Caco-2 (cell line): ENCODE measurements at regions not wholly inside any gene's neighbourhood (a gene's known extent, or its start where the extent isn't known, plus 50 kb on each side); places are given as distances from the start of the nearest gene placed in this dataset.

Experiments used
- BruUV-seq: library from RNA; stranded (reverse); fragments of 400-500 nt; replicated peaks from 2 replicates; lab custom pipeline; 2021; lab: Mats Ljungman, UMichigan
- CTCF ChIA-PET: fragments of 300-600 bp; sonication (Branson Sonifier 250); formaldehyde crosslinking; loops from one replicate; lab custom pipeline; 2022; ENCODE audit warnings: antibody characterized with exemption; lab: Charles Lee
- POLR2A ChIA-PET: fragments of 300-600 bp; sonication (Branson Sonifier 250); formaldehyde crosslinking; loops from one replicate; lab custom pipeline; 2022; ENCODE audit warnings: antibody characterized with exemption; lab: Charles Lee
- DNase-seq, 2 experiments: peaks; one replicate each; pipeline versions ENCODE4 v3.0.0 to v3.0.0-alpha.2; 2020 to 2022
- H3K27me3 ChIP-seq: replicated peaks from 2 replicates; pipeline ENCODE4 v1.6.0; 2011; ENCODE audit warnings: low read length; ENCODE audit not compliant: control insufficient read depth, insufficient read depth
- H3K36me3 ChIP-seq: 2 replicates; pipeline ENCODE4 v1.5.1; 2011; ENCODE audit warnings: low read length; ENCODE audit not compliant: control insufficient read depth, insufficient read depth
- H3K4me1 ChIP-seq: fragments of 250-450 bp; sonication (Bioruptor Pico); 2 replicates; pipeline ENCODE4 v1.5.1; 2020; ENCODE audit warnings: mild to moderate bottlenecking
- H3K4me3 ChIP-seq: 2 replicates; pipeline ENCODE4 v1.5.1; 2011; ENCODE audit warnings: low read depth, mild to moderate bottlenecking, control low read depth, low read length
- H3K9me3 ChIP-seq: fragments of 250-450 bp; sonication (Bioruptor Pico); 2 replicates; pipeline ENCODE4 v1.5.1; 2020; ENCODE audit warnings: mild to moderate bottlenecking, moderate library complexity
- H3K27ac Mint-ChIP-seq: one replicate; pipeline ENCODE4 v1.8.0; 2022; ENCODE audit warnings: mixed read lengths; ENCODE audit not compliant: unreplicated experiment
- H3K27me3 Mint-ChIP-seq: one replicate; pipeline ENCODE4 v1.8.0; 2022; ENCODE audit warnings: mixed read lengths; ENCODE audit not compliant: insufficient read depth, unreplicated experiment
- H3K36me3 Mint-ChIP-seq: one replicate; pipeline ENCODE4 v1.8.0; 2022; ENCODE audit warnings: mild to moderate bottlenecking, mixed read lengths; ENCODE audit not compliant: insufficient read depth, unreplicated experiment
- H3K4me1 Mint-ChIP-seq: one replicate; pipeline ENCODE4 v1.8.0; 2022; ENCODE audit warnings: low read depth, mixed read lengths; ENCODE audit not compliant: unreplicated experiment
- H3K4me3 Mint-ChIP-seq: one replicate; pipeline ENCODE4 v1.8.0; 2022; ENCODE audit warnings: mild to moderate bottlenecking, moderate library complexity, mixed read lengths; ENCODE audit not compliant: unreplicated experiment
- H3K9me3 Mint-ChIP-seq: one replicate; pipeline ENCODE4 v1.8.0; 2022; ENCODE audit warnings: mixed read lengths; ENCODE audit not compliant: unreplicated experiment
- intact Hi-C: fragments of 100-400 bp; cut with micrococcal nuclease; formaldehyde crosslinking; loops from one replicate; pipeline ENCODE4 v1.10.0; 2022; ENCODE audit not compliant: unreplicated experiment
- TF ChIP-seq, protein P1 (sequence below), 2 experiments: fragments of 200-600 bp in 1 of 2; IDR thresholded peaks; 1 replicate in 1 of 2; 2 replicates in 1 of 2; pipeline versions ENCODE4 v1.5.1 to v1.8.0; 2011 to 2022; ENCODE audit warnings: antibody characterized with exemption in 1 of 2, control low read depth in 1 of 2, inconsistent platforms in 1 of 2, low read depth in 1 of 2, low read length in 1 of 2, mild to moderate bottlenecking in 1 of 2, moderate library complexity in 1 of 2; ENCODE audit not compliant: insufficient read depth in 1 of 2, severe bottlenecking in 1 of 2, unreplicated experiment in 1 of 2

DNA sequence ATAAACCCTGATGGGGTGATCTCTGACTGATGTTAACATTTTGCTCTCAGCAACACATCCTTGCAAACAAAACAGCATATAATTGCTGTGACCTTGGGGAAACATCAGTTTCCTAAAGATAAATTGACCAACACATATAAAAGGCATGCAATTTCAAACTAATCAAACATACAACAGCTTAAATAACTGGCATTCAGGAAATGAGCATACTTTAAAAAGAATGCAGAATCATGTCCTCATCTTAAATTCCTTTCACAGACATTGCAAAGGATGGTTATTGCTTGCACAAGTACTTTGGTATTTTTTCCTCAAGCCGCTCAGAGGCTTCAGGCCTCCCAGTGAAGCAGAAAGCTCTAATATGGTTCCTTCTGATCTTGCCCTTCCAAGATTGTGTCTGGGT is 53.4 kb upstream of the RGS18 start:
- peaks cover 5% of the 10 kb centered on the region for H3K4me1 Mint-ChIP-seq
- Histone ChIP-seq H3K9me3 (no peaks in the 10 kb centered on the region), H3K36me3 (no peaks in the 10 kb centered on the region), H3K4me3 (no peak overlapping the region), H3K27me3 (no peaks in the 10 kb centered on the region), H3K4me1 (peaks cover 3% of the 10 kb centered on the region; the same call in 1 of the 2 replicates)
- intact Hi-C loops: loop anchor here (10.0 kb wide), 1 partner anchor 110 kb away; no protein-coding TSS in a partner anchor
- ChIA-PET POLR2A (no interaction called here), CTCF (no interaction called here)
- no peak overlapping the region for H3K4me3 Mint-ChIP-seq
- H3K36me3 Mint-ChIP-seq: no peaks in the 10 kb centered on the region
- no TSS peak for BruUV-seq
- peaks cover 5% of the 10 kb centered on the region for H3K9me3 Mint-ChIP-seq
- H3K27me3 Mint-ChIP-seq: no peaks in the 10 kb centered on the region
- no peak for DNase-seq
- no peak overlapping the region for H3K27ac Mint-ChIP-seq
- TF ChIP-seq, protein P1, sequence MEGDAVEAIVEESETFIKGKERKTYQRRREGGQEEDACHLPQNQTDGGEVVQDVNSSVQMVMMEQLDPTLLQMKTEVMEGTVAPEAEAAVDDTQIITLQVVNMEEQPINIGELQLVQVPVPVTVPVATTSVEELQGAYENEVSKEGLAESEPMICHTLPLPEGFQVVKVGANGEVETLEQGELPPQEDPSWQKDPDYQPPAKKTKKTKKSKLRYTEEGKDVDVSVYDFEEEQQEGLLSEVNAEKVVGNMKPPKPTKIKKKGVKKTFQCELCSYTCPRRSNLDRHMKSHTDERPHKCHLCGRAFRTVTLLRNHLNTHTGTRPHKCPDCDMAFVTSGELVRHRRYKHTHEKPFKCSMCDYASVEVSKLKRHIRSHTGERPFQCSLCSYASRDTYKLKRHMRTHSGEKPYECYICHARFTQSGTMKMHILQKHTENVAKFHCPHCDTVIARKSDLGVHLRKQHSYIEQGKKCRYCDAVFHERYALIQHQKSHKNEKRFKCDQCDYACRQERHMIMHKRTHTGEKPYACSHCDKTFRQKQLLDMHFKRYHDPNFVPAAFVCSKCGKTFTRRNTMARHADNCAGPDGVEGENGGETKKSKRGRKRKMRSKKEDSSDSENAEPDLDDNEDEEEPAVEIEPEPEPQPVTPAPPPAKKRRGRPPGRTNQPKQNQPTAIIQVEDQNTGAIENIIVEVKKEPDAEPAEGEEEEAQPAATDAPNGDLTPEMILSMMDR (IDR thresholded peaks at IDR 0.05; ENCODE audit: insufficient read depth in 1 of 2, low read depth in 1 of 2, low read length in 1 of 2, severe bottlenecking in 1 of 2, unreplicated experiment in 1 of 2): no peak

DNA sequence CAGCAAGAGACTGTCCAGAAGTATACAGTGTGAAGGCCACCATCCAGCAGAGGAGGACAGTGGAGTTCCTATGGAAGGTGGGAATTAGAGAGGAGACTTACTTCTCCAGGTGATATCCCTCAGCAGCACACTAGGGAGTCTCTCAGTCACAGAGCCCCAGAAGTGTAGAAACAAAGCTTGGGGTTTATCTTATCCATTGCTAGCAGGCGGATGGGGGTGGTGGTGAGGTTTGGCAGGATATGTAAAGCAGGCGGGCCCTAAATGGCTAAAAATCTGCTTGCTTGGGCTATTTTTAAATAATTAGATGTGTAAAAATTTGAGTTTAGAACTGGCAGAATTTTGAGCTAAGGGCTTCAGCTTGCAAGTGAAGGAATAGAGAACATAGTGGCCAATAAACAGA is 50.1 kb upstream of the RGS18 start:
- Mint-ChIP-seq H3K36me3 (no peaks in the 10 kb centered on the region), H3K4me3 (no peak overlapping the region), H3K9me3 (no peaks in the 10 kb centered on the region), H3K27ac (no peak overlapping the region), H3K27me3 (peaks cover 3% of the 10 kb centered on the region), H3K4me1 (no peaks in the 10 kb centered on the region)
- intact Hi-C loops: loop anchor here (10.0 kb wide), 1 partner anchor 113 kb away; no protein-coding TSS in a partner anchor
- H3K27me3 ChIP-seq: no peaks in the 10 kb centered on the region
- H3K36me3 ChIP-seq: no peaks in the 10 kb centered on the region
- no peaks in the 10 kb centered on the region for H3K4me1 ChIP-seq
- TF ChIP-seq, protein P1 (IDR thresholded peaks at IDR 0.05; ENCODE audit: insufficient read depth in 1 of 2, low read depth in 1 of 2, low read length in 1 of 2, severe bottlenecking in 1 of 2, unreplicated experiment in 1 of 2): no peak
- no peak for DNase-seq
- no peak overlapping the region for H3K4me3 ChIP-seq
- no peaks in the 10 kb centered on the region for H3K9me3 ChIP-seq
- CTCF ChIA-PET: no interaction called here
- POLR2A ChIA-PET: no interaction called here
- no TSS peak for BruUV-seq
